ENCODE measurements at regions not wholly inside any gene's neighbourhood (a gene's known extent, or its start where the extent isn't known, plus 50 kb on each side); places are given as distances from the start of the nearest gene placed in this dataset.
"Not testable (repeated sequence)": the region's sequence is repeated elsewhere in the genome, so short reads cannot be mapped to it uniquely, and the experiment has no call there.

DNA sequence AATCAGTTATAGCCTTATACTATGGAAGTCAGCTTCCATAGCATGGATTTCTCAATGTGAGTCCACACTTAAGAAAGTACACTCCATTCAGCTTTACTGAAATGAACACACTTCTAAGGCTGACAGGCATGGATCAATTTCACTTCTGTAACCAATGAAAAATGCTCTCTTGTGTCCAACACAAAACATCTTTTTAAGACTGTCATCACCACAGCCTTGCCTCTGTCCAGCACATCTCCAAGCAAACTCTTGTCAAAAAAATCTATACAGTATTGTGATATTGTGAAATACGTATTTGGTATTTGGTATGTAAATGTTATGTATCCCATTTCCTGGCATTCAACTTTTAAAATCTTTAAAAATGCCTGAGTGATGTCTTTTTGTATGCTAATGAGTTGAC, 208.7 kb downstream of the RAP2B start:
- Histone ChIP-seq H3K27me3 (ENCODE audit: insufficient read depth, low read length, poor library complexity) (no peaks in the 10 kb centered on the region), H3K9ac (ENCODE audit: low read depth, low read length) (no peak overlapping the region), H3K9me3 (ENCODE audit: insufficient read depth, low read length, severe bottlenecking) (no peaks in the 10 kb centered on the region), H4K20me1 (ENCODE audit: insufficient read depth, low read length) (no peaks in the 10 kb centered on the region), H3K4me2 (ENCODE audit: insufficient read depth, low read length) (no peak overlapping the region), H3K4me1 (ENCODE audit: insufficient read depth, low read length) (no peaks in the 10 kb centered on the region), H3K36me3 (ENCODE audit: insufficient read depth, low read length) (no peaks in the 10 kb centered on the region), H2AFZ (ENCODE audit: low read depth, low read length) (no peak overlapping the region), H3K79me2 (ENCODE audit: insufficient read depth, low read length) (no peaks in the 10 kb centered on the region), H3K27ac (ENCODE audit: low read length) (no peak overlapping the region), H3K4me3 (ENCODE audit: low read depth in 1 of 2, low read length in 2 of 2) (no peak overlapping the region)
- no peak for ATAC-seq (ENCODE audit: insufficient read depth, low read depth)
- no peak for TF ChIP-seq EZH2 (IDR thresholded peaks at IDR 0.05; ENCODE audit: borderline replicate concordance, low read depth, low read length, severe bottlenecking)
- TF ChIP-seq, protein P1, sequence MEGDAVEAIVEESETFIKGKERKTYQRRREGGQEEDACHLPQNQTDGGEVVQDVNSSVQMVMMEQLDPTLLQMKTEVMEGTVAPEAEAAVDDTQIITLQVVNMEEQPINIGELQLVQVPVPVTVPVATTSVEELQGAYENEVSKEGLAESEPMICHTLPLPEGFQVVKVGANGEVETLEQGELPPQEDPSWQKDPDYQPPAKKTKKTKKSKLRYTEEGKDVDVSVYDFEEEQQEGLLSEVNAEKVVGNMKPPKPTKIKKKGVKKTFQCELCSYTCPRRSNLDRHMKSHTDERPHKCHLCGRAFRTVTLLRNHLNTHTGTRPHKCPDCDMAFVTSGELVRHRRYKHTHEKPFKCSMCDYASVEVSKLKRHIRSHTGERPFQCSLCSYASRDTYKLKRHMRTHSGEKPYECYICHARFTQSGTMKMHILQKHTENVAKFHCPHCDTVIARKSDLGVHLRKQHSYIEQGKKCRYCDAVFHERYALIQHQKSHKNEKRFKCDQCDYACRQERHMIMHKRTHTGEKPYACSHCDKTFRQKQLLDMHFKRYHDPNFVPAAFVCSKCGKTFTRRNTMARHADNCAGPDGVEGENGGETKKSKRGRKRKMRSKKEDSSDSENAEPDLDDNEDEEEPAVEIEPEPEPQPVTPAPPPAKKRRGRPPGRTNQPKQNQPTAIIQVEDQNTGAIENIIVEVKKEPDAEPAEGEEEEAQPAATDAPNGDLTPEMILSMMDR (IDR thresholded peaks at IDR 0.05; ENCODE audit: borderline replicate concordance, extremely low read depth, low read length, poor library complexity, severe bottlenecking), result no peak
- no peak for DNase-seq

DNA sequence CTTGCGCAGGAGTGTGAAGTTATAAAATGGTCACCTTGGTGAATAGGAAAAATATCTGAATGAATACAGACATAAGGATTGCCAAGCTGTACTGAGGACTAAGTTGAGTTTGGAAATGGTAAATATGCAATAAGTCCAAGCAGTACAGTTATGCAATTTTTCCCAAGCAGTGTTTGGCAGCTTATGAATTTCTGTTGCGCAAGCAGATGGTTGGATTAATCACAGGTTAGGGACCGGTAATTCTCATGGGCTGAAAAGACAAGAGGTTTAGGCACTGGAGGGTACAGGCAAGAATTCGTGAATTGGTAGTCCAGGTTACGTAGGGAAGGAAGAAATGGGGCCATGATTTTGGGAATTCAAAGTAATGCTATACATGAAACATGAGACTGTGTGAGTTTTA, 210.3 kb downstream of the RAP2B start:
- no peaks in the 10 kb centered on the region for H3K27me3 ChIP-seq (ENCODE audit: insufficient read depth, low read length, poor library complexity)
- H2AFZ ChIP-seq (ENCODE audit: low read depth, low read length), result no peak overlapping the region
- no peak overlapping the region for H3K4me3 ChIP-seq (ENCODE audit: low read depth in 1 of 2, low read length in 2 of 2)
- no peaks in the 10 kb centered on the region for H3K9me3 ChIP-seq (ENCODE audit: insufficient read depth, low read length, severe bottlenecking)
- DNase-seq (no peak), ATAC-seq (ENCODE audit: insufficient read depth, low read depth) (no peak)
- H3K79me2 ChIP-seq (ENCODE audit: insufficient read depth, low read length), result no peaks in the 10 kb centered on the region
- no peak overlapping the region for H3K9ac ChIP-seq (ENCODE audit: low read depth, low read length)
- TF ChIP-seq, protein P1 (IDR thresholded peaks at IDR 0.05; ENCODE audit: borderline replicate concordance, extremely low read depth, low read length, poor library complexity, severe bottlenecking), result no peak
- H3K4me2 ChIP-seq (ENCODE audit: insufficient read depth, low read length), result no peak overlapping the region
- no peaks in the 10 kb centered on the region for H3K36me3 ChIP-seq (ENCODE audit: insufficient read depth, low read length)
- H3K27ac ChIP-seq (ENCODE audit: low read length), result no peak overlapping the region
- no peaks in the 10 kb centered on the region for H3K4me1 ChIP-seq (ENCODE audit: insufficient read depth, low read length)
- H4K20me1 ChIP-seq (ENCODE audit: insufficient read depth, low read length), result no peaks in the 10 kb centered on the region

DNA sequence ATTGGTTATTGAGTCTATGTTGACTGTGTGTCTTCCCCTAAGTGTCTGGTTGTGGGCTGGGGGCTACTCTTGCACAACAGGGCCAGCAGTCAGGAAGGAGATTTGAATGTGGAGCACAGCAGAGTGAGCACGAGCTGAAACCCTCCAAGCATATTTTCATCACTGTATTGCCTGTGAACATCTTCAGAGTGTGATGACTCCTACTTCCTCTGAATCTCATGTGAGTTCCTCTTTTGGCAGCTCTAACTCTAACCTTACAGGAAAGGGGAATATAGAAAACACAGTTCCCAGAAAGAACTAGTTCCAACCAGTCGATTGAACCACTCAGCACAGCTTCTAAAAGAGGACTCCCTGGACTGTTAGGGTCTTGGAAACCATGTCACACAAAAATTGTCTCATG, 211.6 kb downstream of the RAP2B start:
- TF ChIP-seq, protein P1 (IDR thresholded peaks at IDR 0.05; ENCODE audit: borderline replicate concordance, extremely low read depth, low read length, poor library complexity, severe bottlenecking), result no peak
- TF ChIP-seq EZH2 (IDR thresholded peaks at IDR 0.05; ENCODE audit: borderline replicate concordance, low read depth, low read length, severe bottlenecking), result no peak
- Histone ChIP-seq H3K9ac (ENCODE audit: low read depth, low read length) (no peak overlapping the region), H3K36me3 (ENCODE audit: insufficient read depth, low read length) (no peaks in the 10 kb centered on the region), H2AFZ (ENCODE audit: low read depth, low read length) (no peak overlapping the region), H3K79me2 (ENCODE audit: insufficient read depth, low read length) (no peaks in the 10 kb centered on the region), H3K27me3 (ENCODE audit: insufficient read depth, low read length, poor library complexity) (no peaks in the 10 kb centered on the region), H3K4me3 (ENCODE audit: low read depth in 1 of 2, low read length in 2 of 2) (no peak overlapping the region), H3K9me3 (ENCODE audit: insufficient read depth, low read length, severe bottlenecking) (no peaks in the 10 kb centered on the region), H4K20me1 (ENCODE audit: insufficient read depth, low read length) (no peaks in the 10 kb centered on the region), H3K27ac (ENCODE audit: low read length) (no peak overlapping the region), H3K4me1 (ENCODE audit: insufficient read depth, low read length) (no peaks in the 10 kb centered on the region), H3K4me2 (ENCODE audit: insufficient read depth, low read length) (no peak overlapping the region)
- no peak for ATAC-seq (ENCODE audit: insufficient read depth, low read depth)
- no peak for DNase-seq

DNA sequence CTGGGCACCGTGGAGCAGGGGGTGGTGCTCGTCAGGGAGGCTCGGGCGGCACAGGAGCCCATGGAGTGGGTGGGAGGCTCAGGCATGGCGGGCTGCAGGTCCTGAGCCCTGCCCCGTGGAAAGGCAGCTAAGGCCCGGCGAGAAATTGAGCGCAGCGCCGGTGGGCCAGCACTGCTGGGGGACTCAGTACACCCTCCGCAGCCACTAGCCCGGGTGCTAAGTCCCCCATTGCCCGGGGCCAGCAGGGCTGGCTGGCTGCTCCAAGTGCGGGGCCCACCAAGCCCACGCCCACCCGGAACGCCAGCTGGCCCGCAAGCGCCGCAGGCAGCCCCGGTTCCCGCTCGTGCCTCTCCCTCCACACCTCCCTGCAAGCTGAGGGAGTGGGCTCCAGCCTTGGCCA, 216.3 kb downstream of the RAP2B start:
- H3K27ac ChIP-seq (ENCODE audit: low read length); H3K27me3 ChIP-seq (ENCODE audit: insufficient read depth, low read length, poor library complexity); H3K4me1 ChIP-seq (ENCODE audit: insufficient read depth, low read length); H3K9ac ChIP-seq (ENCODE audit: low read depth, low read length); H3K36me3 ChIP-seq (ENCODE audit: insufficient read depth, low read length); H3K9me3 ChIP-seq (ENCODE audit: insufficient read depth, low read length, severe bottlenecking); DNase-seq; H3K4me2 ChIP-seq (ENCODE audit: insufficient read depth, low read length); H2AFZ ChIP-seq (ENCODE audit: low read depth, low read length); H4K20me1 ChIP-seq (ENCODE audit: insufficient read depth, low read length); H3K79me2 ChIP-seq (ENCODE audit: insufficient read depth, low read length); ATAC-seq (ENCODE audit: insufficient read depth, low read depth); H3K4me3 ChIP-seq (ENCODE audit: low read depth in 1 of 2, low read length in 2 of 2): not testable (repeated sequence)
